ENCODE measurements at regions not wholly inside any gene's neighbourhood (a gene's known extent, or its start where the extent isn't known, plus 50 kb on each side); places are given as distances from the start of the nearest gene placed in this dataset.

- TF ChIP-seq ZHX1 (conservative IDR thresholded peaks at IDR 0.05; ENCODE audit: low read length): no peak
- TF ChIP-seq ZNF639 (CRISPR knock-in tag; conservative IDR thresholded peaks at IDR 0.05 in 1 of 2, IDR thresholded peaks at IDR 0.05 in 1 of 2): no peak
Observed at GRCh38 chr2:220499225-220499624, 871.8 kb downstream of the SLC4A3 start (continued).

GRCh38 chr2:220502539-220502938 is 875.1 kb downstream of the SLC4A3 start:
- 3% methylated on average over 3 of the region's 3 CpGs for WGBS (ENCODE audit: insufficient coverage, low coverage, missing lambda C conversion rate)
- TF ChIP-seq KLF10 (CRISPR knock-in tag; IDR thresholded peaks at IDR 0.05) (no peak), ERF (CRISPR knock-in tag; IDR thresholded peaks at IDR 0.05) (no peak)
- POLR2A ChIA-PET: no interaction called here

More at GRCh38 chr2:220502539-220502938, 875.1 kb downstream of the SLC4A3 start:
- in situ Hi-C loops (cut with MboI): no loop called here
- Histone ChIP-seq H3K4me1 (replicated peaks in 1 of 2; ENCODE audit: control insufficient read depth in 2 of 2, insufficient read depth in 2 of 2, low read length in 2 of 2) (no peaks in the 10 kb centered on the region), H3K79me2 (ENCODE audit: control insufficient read depth, insufficient read depth, low read length) (no peaks in the 10 kb centered on the region), H2AFZ (ENCODE audit: low read depth, low read length) (no peak overlapping the region), H3K9me1 (ENCODE audit: control insufficient read depth, insufficient read depth, low read length) (no peaks in the 10 kb centered on the region), H4K20me1 (replicated peaks; ENCODE audit: control insufficient read depth, insufficient read depth, low read length) (no peaks in the 10 kb centered on the region), H3K27ac (ENCODE audit: extremely low read depth, low read depth, low read length) (no peak overlapping the region), H3K36me3 (ENCODE audit: control insufficient read depth, insufficient read depth, low read length) (no peaks in the 10 kb centered on the region), H3K27me3 (ENCODE audit: control insufficient read depth in 2 of 2, insufficient read depth in 2 of 2, low read length in 2 of 2) (no peaks in the 10 kb centered on the region), H3K4me3 (no peak overlapping the region), H3K9me3 (replicated peaks; ENCODE audit: control insufficient read depth, insufficient read depth, low read depth, low read length) (no peaks in the 10 kb centered on the region), H3K4me2 (ENCODE audit: insufficient read depth, low read length) (no peak overlapping the region), H3K9ac (ENCODE audit: insufficient read depth in 1 of 2, low read depth in 2 of 2, low read length in 2 of 2) (no peak overlapping the region)
- intact Hi-C loops (cut with micrococcal nuclease): no loop called here
- ATAC-seq (no peak), DNase-seq (ENCODE audit: extremely low read depth in 1 of 4, low spot score in 3 of 4) (no peak), FAIRE-seq (no peak)
- no TSS peak for BruUV-seq (replicated peaks)
- CTCF ChIA-PET (ENCODE audit: low intra/inter-chr PET ratio): no interaction called here

Data from K562 (cell line).